ENCODE measurements at regions not wholly inside any gene's neighbourhood (a gene's known extent, or its start where the extent isn't known, plus 50 kb on each side); places are given as distances from the start of the nearest gene placed in this dataset.

GRCh38 chr14:27078191-27078590 lies 480.4 kb upstream of the NOVA1 start:
- H3K9ac ChIP-seq (ENCODE audit: low read length), result no peak overlapping the region
- ATAC-seq (ENCODE audit: low read depth) (no peak), DNase-seq (no peak)
- POLR2A ChIA-PET, result no interaction called here
- no CpG with 5 or more reads among the region's 4 CpGs for WGBS (ENCODE audit: insufficient coverage)
- no peak for TF ChIP-seq CTCF (IDR thresholded peaks at IDR 0.05)
- H2AFZ ChIP-seq (ENCODE audit: insufficient read depth, low read depth, low read length, poor library complexity, severe bottlenecking), result no peak overlapping the region
- no peaks in the 10 kb centered on the region for H4K20me1 ChIP-seq (ENCODE audit: control insufficient read depth, insufficient read depth, low read length, poor library complexity, severe bottlenecking)
- no peak overlapping the region for H3K27ac ChIP-seq (ENCODE audit: low read length in 2 of 2)
- H3K36me3 ChIP-seq (replicated peaks in 1 of 2; ENCODE audit: control extremely low read depth in 1 of 2, control insufficient read depth in 1 of 2, extremely low read depth in 1 of 2, insufficient read depth in 2 of 2, low read length in 1 of 2), result no peaks in the 10 kb centered on the region
- H3K27ac Mint-ChIP-seq, result no peak overlapping the region
- no peaks in the 10 kb centered on the region for H3K27me3 Mint-ChIP-seq
- H3K79me2 ChIP-seq (ENCODE audit: control insufficient read depth, insufficient read depth, low read length), result no peaks in the 10 kb centered on the region
- H3K4me3 Mint-ChIP-seq, result no peak overlapping the region
- H3K4me1 Mint-ChIP-seq, result no peaks in the 10 kb centered on the region
- H3K27me3 ChIP-seq (replicated peaks in 1 of 4; ENCODE audit: control extremely low read depth in 1 of 4, control insufficient read depth in 3 of 4, insufficient read depth in 4 of 4, low read length in 3 of 4), result no peaks in the 10 kb centered on the region
- intact Hi-C loops (cut with micrococcal nuclease), result no loop called here
- no peak overlapping the region for H3K4me3 ChIP-seq (ENCODE audit: control extremely low read depth in 1 of 5, extremely low read depth in 1 of 5, insufficient read depth in 1 of 5, low read depth in 2 of 5, low read length in 4 of 5)
- no peaks in the 10 kb centered on the region for H3K4me1 ChIP-seq (ENCODE audit: control insufficient read depth in 2 of 2, insufficient read depth in 2 of 2, low read length in 2 of 2)
- CTCF ChIA-PET, result no interaction called here
- no peak overlapping the region for H3K4me2 ChIP-seq (replicated peaks; ENCODE audit: low read depth, low read length, poor library complexity, severe bottlenecking)
- H3K9me3 ChIP-seq (ENCODE audit: control extremely low read depth in 1 of 3, control insufficient read depth in 2 of 3, insufficient read depth in 1 of 3, low read length in 2 of 3), result no peaks in the 10 kb centered on the region
- H3K9me3 Mint-ChIP-seq (ENCODE audit: insufficient read depth), result peaks cover 7% of the 10 kb centered on the region

GRCh38 chr14:27079716-27080115 lies 481.9 kb upstream of the NOVA1 start:
- Mint-ChIP-seq H3K27me3 (no peaks in the 10 kb centered on the region), H3K4me1 (no peaks in the 10 kb centered on the region), H3K27ac (no peak overlapping the region), H3K4me3 (no peak overlapping the region), H3K9me3 (ENCODE audit: insufficient read depth) (peaks cover 2% of the 10 kb centered on the region)
- TF ChIP-seq CTCF (IDR thresholded peaks at IDR 0.05) (no peak), EZH2 (IDR thresholded peaks at IDR 0.05; ENCODE audit: borderline replicate concordance, insufficient read depth, low read depth, low read length, poor library complexity, severe bottlenecking) (no peak)
- intact Hi-C loops (cut with micrococcal nuclease), result no loop called here
- H3K4me1 ChIP-seq (ENCODE audit: control insufficient read depth in 2 of 2, insufficient read depth in 2 of 2, low read length in 2 of 2), result no peaks in the 10 kb centered on the region
- POLR2A ChIA-PET, result no interaction called here
- H3K4me2 ChIP-seq (replicated peaks; ENCODE audit: low read depth, low read length, poor library complexity, severe bottlenecking), result no peak overlapping the region
- no peak overlapping the region for H3K9ac ChIP-seq (ENCODE audit: low read length)
- H3K79me2 ChIP-seq (ENCODE audit: control insufficient read depth, insufficient read depth, low read length), result no peaks in the 10 kb centered on the region
- DNase-seq (no peak), ATAC-seq (ENCODE audit: low read depth) (no peak)
- no peaks in the 10 kb centered on the region for H3K27me3 ChIP-seq (replicated peaks in 1 of 4; ENCODE audit: control extremely low read depth in 1 of 4, control insufficient read depth in 3 of 4, insufficient read depth in 4 of 4, low read length in 3 of 4)
- WGBS (ENCODE audit: insufficient coverage), result no CpG with 5 or more reads among the region's 1 CpG
- H3K27ac ChIP-seq (ENCODE audit: low read length in 2 of 2), result no peak overlapping the region
- no peak overlapping the region for H2AFZ ChIP-seq (ENCODE audit: insufficient read depth, low read depth, low read length, poor library complexity, severe bottlenecking)
- no peaks in the 10 kb centered on the region for H3K9me3 ChIP-seq (ENCODE audit: control extremely low read depth in 1 of 3, control insufficient read depth in 2 of 3, insufficient read depth in 1 of 3, low read length in 2 of 3)
- CTCF ChIA-PET, result no interaction called here
- H3K4me3 ChIP-seq (ENCODE audit: control extremely low read depth in 1 of 5, extremely low read depth in 1 of 5, insufficient read depth in 1 of 5, low read depth in 2 of 5, low read length in 4 of 5), result no peak overlapping the region
- H3K36me3 ChIP-seq (replicated peaks in 1 of 2; ENCODE audit: control extremely low read depth in 1 of 2, control insufficient read depth in 1 of 2, extremely low read depth in 1 of 2, insufficient read depth in 2 of 2, low read length in 1 of 2), result no peaks in the 10 kb centered on the region
- H4K20me1 ChIP-seq (ENCODE audit: control insufficient read depth, insufficient read depth, low read length, poor library complexity, severe bottlenecking), result no peaks in the 10 kb centered on the region
